GM18498 (cell line): ENCODE measurements at regions not wholly inside any gene's neighbourhood (a gene's known extent, or its start where the extent isn't known, plus 50 kb on each side); places are given as distances from the start of the nearest gene placed in this dataset.

Source experiments
- ATAC-seq: cut with Tn5 transposase; IDR thresholded peaks from one replicate; pipeline ENCODE4 v1.9.1; 2021; ENCODE audit warnings: mild to moderate bottlenecking, moderate library complexity; ENCODE audit not compliant: unreplicated experiment

DNA sequence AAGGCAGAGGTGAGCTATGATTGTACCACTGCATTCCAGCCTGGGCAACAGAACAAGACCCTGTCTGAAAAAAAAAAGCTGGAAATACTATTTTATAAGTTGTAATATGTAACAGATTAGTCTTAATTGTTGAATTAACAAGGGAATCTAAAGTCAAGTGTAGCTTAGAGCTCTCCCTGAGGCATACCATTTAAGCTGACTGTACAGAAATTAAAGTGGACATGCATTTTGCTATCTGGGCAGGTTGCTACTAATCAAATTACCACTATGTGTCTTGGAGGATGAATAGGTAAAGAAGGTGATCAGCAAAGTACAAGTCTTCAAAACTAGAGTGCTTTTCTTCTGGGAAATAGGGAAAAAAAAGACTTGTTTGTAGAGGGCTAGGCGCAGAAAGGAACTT, 205.3 kb upstream of the JADE1 start:
- ATAC-seq, result no peak

GRCh38 chr4:128603081-128603480, 206.4 kb upstream of the JADE1 start:
- no peak for ATAC-seq

DNA sequence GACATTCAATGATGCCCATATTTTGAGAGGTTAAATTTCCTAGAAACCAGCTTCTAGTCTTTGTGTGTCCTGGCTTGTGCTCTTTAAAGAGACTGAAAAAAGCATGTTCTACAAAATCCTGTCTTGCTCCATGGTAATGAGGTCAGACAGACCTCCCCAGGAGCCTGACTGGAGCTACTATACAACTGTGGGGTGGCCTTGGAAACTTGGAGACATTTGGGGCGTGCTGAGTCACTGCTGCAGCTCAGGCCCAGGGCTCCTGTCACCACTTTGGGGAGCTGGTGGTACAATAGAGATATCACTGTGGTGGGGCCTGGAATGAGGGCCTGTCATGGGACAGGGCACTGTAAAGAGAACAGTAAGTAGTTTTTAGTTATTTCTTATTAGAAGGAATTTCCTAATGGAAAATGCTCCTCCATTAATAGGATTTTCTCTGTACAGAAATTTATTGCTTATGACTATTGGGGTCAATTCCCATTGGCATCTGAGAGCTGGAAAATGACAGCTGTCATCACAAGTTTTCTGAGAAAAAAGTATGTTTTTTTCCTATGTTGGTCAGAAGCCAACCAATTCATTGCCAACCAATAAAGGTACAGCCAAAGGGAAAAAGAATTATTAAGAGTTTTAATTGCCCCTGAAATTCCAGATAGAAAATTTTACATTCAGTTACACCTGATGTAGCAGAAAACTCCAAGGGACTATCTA, 207.4 kb upstream of the JADE1 start:
- no peak for ATAC-seq

DNA sequence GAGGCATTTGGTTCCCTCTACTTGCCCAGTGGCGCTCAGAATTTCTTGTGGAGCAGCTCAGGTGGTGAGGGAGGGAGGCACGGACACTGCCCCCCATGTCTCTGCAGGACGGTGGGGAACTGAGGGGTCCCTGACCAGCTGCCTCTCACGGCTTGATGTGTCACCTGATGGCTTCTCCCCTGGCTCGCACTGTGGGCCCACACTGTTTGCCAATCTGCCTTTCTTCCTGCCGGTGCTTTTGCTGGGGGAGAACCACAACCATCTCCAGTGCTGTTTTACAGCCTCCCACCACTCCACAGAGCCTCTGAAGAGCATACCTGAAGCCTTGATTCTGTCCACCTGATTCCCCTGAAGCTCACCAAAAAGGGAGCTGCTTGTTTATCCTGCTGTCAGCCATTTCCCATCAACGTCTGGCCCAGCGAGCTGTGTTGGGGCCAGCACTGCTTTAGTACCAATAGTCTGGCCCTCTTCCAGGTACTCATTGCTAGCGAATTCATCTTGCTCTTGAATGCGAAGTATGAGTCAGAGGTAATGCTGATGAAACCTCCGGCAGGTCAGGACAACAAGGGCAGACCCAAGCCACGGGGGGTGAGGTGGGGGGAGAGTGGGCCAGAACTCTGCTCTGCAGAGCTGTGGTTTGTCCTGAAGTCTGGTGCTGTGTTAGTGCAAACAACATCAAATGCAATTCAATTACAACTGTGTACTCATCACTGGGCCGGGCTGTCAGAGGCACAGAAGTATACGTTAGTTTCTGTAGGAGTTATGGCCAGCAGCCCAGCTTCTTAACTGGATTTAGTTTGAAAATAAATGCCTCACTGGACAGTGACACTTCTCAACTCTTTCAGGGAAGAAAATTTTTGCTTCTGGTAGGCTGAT, 208.3 kb upstream of the JADE1 start:
- no peak for ATAC-seq

DNA sequence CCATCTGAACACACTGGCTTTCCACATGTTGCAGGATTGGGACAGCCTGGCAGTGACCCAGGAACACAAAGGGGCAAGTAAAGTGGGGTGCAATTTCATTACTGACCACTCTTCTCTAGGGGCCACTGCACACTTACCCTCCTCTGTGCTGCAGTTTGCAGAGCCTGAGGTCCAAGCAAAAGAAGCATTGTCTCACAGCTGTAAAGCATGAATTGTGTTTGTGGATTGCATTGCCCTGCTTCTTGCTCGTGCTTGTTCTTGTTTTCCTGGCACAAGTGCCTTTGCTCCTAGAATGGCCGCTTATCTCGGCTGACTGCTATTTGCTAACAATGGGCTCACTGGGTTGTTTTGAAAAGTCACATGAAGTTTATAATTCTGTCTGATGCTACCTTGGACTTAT, 209.1 kb upstream of the JADE1 start:
- no peak for ATAC-seq

GRCh38 chr4:128597500-128597899, 212.0 kb upstream of the JADE1 start:
- no peak for ATAC-seq

DNA sequence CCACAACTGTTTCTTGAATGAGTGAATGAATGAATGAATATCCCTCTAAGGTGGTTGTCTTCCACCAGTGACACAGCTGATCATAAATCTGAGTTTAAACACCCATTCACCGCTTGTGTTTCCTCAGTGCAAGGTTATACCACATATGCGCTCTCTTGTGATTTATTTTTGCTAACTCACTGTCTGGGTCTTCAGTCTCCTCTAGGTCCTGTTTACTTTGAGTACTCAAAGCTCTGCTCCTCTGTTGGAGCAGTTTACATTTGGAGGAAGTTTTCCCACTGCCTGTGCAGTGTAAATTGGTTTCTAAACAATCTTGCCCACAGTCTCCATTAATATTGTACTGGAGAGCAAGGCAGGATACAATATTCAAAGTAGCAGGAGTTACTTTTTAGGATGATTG, 212.6 kb upstream of the JADE1 start:
- ATAC-seq, result no peak

DNA sequence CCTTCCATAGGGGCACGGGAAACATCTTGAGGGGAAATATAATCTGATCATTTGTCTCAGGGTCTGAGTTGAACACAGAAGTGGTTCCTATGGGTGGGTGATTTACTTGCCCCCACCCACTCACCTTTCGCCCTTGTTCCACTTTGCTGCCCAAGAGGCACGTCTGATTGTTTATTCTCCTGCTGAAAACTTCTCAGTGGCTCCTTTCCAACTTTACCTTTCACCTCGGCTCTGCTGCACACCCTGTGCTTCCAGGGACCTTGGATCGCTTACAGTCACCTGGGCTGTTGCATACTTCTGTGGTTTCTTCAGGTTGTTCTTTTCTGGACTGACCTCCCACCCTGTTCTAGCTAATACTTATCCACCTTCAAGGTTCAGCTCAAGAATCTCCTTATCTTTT, 213.4 kb upstream of the JADE1 start:
- no peak for ATAC-seq

DNA sequence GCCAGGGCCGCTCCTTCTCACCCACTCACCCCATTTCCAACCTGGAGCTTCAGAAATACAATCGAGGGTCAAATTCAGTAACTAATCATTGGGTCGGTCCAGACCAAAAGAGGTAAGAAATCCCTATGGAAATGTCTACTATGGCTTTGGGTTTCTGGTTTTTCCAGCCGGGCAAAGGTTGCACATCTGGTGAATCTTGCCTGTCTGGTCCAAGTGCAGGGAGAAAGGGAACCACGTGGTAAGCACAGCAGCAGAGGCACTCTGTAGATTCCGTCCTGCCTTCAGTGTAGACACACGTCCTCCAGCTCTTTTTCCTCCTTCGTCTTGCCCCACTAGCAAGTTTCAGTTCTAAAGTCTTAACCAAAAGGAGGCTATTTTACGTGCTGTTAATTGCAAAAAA, 218.0 kb upstream of the JADE1 start:
- no peak for ATAC-seq

GRCh38 chr4:128590773-128591172, 218.7 kb upstream of the JADE1 start:
- ATAC-seq, result no peak

GRCh38 chr4:128590034-128590740, 219.3 kb upstream of the JADE1 start:
- no peak for ATAC-seq

DNA sequence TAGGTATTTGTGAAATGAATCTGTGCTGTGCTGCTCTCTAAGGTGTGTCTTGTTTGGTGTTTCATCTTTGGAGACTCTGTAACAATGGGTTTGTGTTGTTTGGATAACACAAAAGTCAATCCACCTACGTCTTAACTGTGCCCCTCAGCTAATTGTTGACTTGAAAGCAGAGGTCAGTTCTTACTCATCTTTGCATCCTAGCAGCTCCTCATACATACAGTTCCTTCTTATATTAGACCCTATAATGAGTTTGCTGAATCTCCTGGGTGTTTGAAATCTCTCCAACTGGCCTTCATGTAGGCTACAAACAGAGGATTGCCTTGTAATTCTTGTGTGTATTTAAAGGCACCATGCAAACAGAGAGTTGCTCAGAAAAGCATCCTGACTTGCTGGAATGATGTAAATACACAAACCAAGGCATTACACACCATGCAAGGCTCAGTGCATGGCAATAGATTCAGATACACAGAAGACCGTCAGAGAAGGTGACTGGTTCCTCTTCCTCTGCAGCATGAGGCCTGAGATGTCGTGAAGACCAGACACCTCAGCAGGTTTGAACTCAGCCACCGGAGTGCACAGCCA, 220.0 kb upstream of the JADE1 start:
- no peak for ATAC-seq

GRCh38 chr4:128587382-128587781, 222.1 kb upstream of the JADE1 start:
- ATAC-seq, result no peak

DNA sequence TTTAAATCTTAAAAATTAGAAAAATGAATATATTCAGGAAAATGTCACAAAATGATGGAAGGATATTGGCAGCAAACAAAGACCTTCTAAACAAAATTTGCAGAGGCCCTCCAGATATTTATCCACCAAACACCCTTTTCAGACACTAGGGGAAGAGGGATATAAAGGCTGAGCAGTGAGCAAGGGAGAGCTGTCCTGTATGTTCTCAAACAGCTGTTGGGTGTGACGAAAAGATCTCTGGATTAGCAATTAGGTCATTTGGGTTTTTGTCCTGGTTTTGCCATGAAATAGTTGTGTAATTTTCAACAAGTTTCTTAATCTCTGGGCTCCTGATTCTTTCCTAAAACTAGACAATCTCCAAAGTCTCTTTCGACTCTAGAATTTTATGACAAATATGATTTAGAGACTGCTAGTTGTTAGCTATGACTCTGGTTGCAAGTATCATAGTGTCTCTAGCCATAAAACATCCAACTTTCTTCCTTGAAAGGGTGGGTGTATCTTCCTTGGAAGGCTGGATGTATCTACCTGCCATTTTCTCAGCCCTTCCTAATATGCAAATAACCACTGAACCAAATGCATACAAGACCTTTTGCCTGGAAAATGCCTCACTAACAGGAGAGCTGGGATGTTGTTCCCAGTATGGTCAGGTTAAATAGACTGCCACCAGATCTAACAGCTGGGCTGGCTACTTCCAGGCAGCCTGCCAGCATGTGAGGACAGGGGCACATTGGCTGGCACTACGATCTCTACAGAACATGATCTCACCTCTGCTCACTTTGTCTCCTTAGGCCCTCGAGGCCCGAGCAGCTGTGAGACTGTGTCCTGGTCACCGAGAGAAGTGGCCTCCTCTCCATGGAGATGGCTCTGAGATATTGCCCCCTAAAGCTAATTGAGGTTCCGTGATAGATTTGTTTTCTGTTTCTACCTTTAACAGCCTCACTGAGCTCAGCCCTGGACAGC, 225.5 kb upstream of the JADE1 start:
- ATAC-seq, result no peak

GRCh38 chr4:128582427-128582870, 227.1 kb upstream of the JADE1 start:
- ATAC-seq, result no peak

DNA sequence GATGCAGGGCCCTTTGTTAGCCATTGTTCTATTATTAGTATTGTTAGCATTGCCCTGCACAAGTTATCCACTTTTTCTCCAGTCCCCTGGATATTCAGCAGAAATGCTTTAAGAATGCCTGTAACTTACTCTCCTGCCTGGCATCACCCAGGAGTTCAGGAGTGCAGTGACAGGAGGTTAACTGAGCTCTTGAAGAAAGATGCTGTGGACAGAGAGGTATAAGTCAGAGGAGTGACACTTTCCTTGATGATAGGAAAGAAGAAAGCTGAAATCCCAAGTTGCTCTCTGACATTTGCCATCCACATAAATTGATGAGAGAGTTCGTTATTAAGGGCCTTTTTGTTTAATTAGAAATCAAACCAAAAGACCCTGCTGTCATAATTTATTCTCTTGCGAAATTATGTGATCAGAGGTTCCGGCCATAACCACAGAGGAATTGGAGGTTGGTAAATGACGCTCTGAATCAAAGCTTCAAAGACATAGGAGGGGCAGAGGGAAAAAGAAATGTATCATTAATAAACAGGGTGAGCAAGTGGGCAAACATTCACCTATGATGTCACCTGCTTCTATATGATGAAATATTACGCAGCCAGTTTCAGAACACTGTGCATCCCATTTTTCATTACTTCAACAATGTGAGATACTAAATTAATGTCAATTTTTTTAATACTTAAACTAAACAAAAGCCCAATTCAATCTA, 230.2 kb upstream of the JADE1 start:
- no peak for ATAC-seq

DNA sequence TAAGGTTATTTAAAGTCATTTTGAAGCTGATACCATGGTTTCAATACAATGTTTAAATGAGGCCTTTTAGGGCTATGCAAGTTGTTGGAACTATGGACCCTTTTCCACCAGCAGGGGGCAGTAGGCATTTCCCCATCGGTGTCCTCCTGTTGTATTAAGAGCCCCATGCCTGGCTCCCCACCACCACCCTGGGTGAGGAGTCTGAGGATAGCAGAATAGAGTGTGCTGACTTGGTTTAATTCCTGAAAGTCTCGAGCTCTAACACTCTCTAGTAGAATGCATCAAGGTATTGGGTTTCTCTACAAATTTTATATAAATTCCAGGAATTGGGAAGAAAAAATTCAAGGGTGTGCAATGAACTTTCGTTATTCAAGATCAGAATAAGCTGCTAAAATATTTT, 234.8 kb upstream of the JADE1 start:
- peak; percentile 96 for ATAC-seq

- no peak for ATAC-seq
These were observed 235.6 kb upstream of the JADE1 start for GRCh38 chr4:128573781-128574508.

DNA sequence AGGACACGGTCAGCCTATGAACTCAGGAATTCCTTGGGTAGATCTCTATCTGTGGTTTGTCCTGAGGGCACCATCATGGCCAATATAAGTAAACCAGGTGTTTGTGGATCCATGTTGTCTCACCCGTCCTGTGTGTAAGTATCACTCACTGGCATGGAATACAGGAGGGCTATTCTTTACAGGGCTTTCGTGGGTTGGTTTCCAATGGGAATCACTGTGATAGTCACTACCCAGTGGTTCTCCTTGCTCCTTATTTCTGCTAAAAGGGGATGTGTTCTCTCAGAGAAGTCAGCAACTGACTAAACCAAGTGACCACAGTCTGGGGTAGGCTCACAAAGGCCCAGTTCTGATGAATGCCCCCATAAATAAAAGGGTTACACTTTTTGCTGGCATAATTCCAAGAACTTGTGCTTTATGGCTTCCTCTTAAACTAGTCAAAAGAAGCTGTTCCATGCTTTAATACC, 236.7 kb upstream of the JADE1 start:
- no peak for ATAC-seq
